Naive thymus-derived CD8-positive, alpha-beta T cell (primary cell): ENCODE measurements at regions not wholly inside any gene's neighbourhood (a gene's known extent, or its start where the extent isn't known, plus 50 kb on each side); places are given as distances from the start of the nearest gene placed in this dataset.

Experiments
- ATAC-seq, 2 donors: fragments of 150-1000 bp; cut with Tn5 transposase in 1 of 2; sonication (Bioruptor Pico), chemical (Tn5 transposase) in 1 of 2; 1 replicate in 1 of 2; 2 replicates in 1 of 2; pipeline ENCODE4 v1.10.0; 2021; ENCODE audit warnings: mild to moderate bottlenecking in 2 of 2, moderate library complexity in 2 of 2
- POLR2A ChIA-PET: fragments of 350-600 bp; sonication (Branson Sonifier 250); formaldehyde crosslinking; loops from one replicate; lab custom pipeline; 2021; ENCODE audit warnings: antibody characterized with exemption; lab: Charles Lee
- DNase-seq, 10 donors: peaks; one replicate each; pipeline versions ENCODE4 v3.0.0 to v3.0.0-alpha.2; 2020 to 2022
- H3K27ac Mint-ChIP-seq, 10 donors: one replicate each; pipeline ENCODE4 v1.8.0; 2020 to 2022; ENCODE audit warnings: mild to moderate bottlenecking in 10 of 10, mixed read lengths in 10 of 10, moderate library complexity in 4 of 10, inconsistent platforms in 1 of 10
- H3K27me3 Mint-ChIP-seq, 5 donors: one replicate each; pipeline ENCODE4 v1.8.0; 2021 to 2022; ENCODE audit warnings: mixed read lengths in 5 of 5
- H3K36me3 Mint-ChIP-seq, 3 donors: one replicate each; pipeline ENCODE4 v1.8.0; 2020 to 2022; ENCODE audit warnings: mixed read lengths in 3 of 3, mild to moderate bottlenecking in 2 of 3, inconsistent platforms in 1 of 3
- H3K4me1 Mint-ChIP-seq, 4 donors: one replicate each; pipeline ENCODE4 v1.8.0; 2021 to 2022; ENCODE audit warnings: mixed read lengths in 4 of 4
- H3K4me3 Mint-ChIP-seq, 10 donors: one replicate each; pipeline ENCODE4 v1.8.0; 2020 to 2022; ENCODE audit warnings: mild to moderate bottlenecking in 10 of 10, mixed read lengths in 10 of 10, moderate library complexity in 6 of 10, inconsistent platforms in 1 of 10
- H3K9me3 Mint-ChIP-seq, 9 donors: one replicate each; pipeline ENCODE4 v1.8.0; 2020 to 2022; ENCODE audit warnings: mixed read lengths in 9 of 9, mild to moderate bottlenecking in 3 of 9, inconsistent platforms in 1 of 9, moderate library complexity in 1 of 9

DNA sequence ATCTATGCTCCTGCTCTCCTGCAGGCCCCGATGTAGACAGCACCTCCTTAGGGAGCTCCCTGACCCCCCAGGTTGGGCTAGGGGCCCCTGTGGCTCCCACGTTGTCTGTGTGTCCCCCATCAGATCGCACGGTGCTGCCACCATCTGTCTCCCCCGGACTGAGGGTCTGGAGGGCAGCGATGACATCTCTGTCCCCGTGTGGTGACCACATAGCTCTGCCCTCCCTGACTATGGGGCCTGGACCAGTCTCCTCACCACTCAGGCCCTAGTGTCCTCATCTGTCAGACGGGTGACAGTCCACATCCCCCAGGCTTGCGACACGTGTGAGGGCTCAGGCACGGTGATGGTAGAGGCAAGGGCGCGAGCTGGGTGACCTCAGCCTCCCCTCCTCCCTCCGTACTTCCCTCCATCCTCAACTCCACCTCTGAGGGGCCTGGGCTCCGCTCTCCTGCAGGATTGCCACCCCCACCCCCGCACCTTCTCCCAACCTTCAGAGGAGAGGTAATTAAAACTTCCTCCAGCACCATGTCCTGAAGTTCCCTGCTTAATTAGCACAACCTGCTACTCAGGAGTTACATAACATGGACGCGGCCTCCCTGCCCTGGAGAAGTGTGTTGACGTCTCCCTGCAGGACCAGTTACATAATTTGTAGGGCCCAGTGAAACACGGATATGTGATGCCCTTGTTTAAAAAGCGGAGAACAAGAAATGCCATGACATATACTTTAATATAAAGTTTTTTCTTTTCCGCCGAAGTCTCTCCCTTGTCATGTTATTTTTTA, 288.2 kb downstream of the PTPRU start:
- no peak overlapping the region for H3K4me3 Mint-ChIP-seq
- ATAC-seq (no peak), DNase-seq (peak in 1 of 10 donors; percentile 13)
- peaks cover 0 to 18% (median 12%) of the 10 kb centered on the region in 9 donors for H3K9me3 Mint-ChIP-seq
- no peak overlapping the region for H3K27ac Mint-ChIP-seq
- POLR2A ChIA-PET, result no interaction called here
- H3K27me3 Mint-ChIP-seq, result peaks cover 18 to 69% (median 37%) of the 10 kb centered on the region in 5 donors
- peaks cover 0 to 6% (median 0%) of the 10 kb centered on the region in 4 donors for H3K4me1 Mint-ChIP-seq
- H3K36me3 Mint-ChIP-seq, result peaks cover 0 to 10% (median 2%) of the 10 kb centered on the region in 3 donors

DNA sequence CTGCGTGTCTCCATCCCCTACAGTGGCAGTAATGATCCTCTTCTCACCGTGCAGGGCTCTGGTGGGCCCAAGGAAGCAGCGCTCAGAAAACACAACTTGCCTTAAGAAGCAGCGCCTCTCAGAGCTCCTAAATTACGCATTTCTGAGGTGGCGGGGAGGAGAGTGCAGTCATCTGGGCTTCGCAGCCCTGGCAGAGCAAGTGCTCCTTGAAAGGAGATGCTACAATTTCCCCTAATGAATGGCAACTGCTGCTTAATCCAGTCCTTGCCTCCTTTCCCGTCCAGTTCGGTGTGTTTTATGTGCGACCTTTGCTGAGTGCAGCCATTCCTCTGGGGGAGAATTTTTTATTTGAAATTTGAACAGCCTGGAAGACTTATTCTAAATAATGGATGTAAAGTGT, 287.3 kb downstream of the PTPRU start:
- Mint-ChIP-seq H3K9me3 (peaks cover 0 to 12% (median 3%) of the 10 kb centered on the region in 9 donors), H3K27ac (no peak overlapping the region), H3K36me3 (peaks cover 0 to 1% (median 0%) of the 10 kb centered on the region in 3 donors), H3K4me3 (no peak overlapping the region), H3K4me1 (peaks cover 0 to 6% (median 0%) of the 10 kb centered on the region in 4 donors), H3K27me3 (peaks cover 13 to 76% (median 38%) of the 10 kb centered on the region in 5 donors)
- DNase-seq (peak in 1 of 10 donors; percentile 12), ATAC-seq (no peak)
- POLR2A ChIA-PET, result no interaction called here

DNA sequence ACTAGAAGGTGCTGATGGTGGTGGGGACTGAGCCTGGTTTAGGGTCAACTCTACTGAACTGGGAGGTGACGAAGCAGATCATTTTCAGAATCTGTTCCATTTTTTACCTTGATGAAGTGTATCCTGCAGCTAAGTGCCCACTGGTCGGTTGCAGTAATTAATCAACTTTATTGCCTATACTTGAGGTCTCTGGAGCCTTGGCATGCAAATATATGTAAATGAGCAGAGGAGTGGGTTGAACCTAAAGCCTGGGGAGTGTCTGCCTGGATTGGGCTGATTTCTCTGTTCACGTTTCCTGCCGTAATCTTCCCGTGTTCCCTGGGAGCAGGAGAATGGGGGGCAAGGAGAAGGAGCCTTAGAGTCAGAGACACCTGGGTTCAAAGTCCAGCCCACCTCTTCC, 286.8 kb downstream of the PTPRU start:
- no peak overlapping the region for H3K4me3 Mint-ChIP-seq
- H3K27me3 Mint-ChIP-seq, result peaks cover 15 to 80% (median 40%) of the 10 kb centered on the region in 5 donors
- ATAC-seq (no peak), DNase-seq (no peak)
- H3K4me1 Mint-ChIP-seq, result peaks cover 0 to 6% (median 0%) of the 10 kb centered on the region in 4 donors
- no peaks in the 10 kb centered on the region for H3K36me3 Mint-ChIP-seq
- H3K9me3 Mint-ChIP-seq, result peaks cover 0 to 9% (median 0%) of the 10 kb centered on the region in 9 donors
- no peak overlapping the region for H3K27ac Mint-ChIP-seq
- POLR2A ChIA-PET, result no interaction called here

DNA sequence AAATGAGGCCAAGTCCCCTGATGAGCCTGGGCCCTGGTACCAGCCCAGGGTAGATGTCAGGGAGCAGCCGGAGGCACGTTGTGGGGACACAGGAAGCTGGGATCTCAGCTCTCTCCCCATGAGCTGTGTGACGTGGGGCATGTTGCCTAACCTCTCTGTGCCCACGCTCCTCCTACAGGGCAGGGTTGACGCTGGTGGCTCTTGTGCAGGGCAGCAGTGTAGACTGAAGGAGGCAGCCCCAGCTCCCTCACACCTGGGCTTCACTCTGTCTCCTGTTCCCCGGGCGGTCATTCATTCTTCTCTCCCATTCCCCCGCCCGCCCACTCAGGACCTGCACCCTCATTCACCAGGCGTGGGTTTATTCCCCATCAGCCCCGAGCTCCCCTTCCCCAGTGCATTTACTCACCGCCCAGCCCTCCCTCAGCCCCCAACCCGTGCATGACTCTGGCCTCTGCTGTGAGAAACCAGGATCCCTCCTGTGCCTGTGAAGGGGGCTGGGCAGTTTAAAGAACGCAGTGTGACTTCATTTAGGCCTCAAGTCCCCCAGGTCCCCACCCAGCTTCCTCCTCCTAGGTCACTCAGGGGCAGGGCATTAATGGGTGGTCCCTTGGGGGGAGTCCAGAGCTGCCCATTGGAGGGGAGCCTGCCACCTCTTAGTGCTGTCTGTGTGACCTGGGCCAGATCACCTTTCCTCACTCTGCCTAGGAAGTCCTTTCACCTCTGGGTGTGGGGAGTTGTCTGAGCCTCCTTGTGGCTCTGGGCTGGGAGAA, 285.7 kb downstream of the PTPRU start:
- no peak for ATAC-seq
- H3K4me1 Mint-ChIP-seq, result peaks cover 0 to 6% (median 0%) of the 10 kb centered on the region in 4 donors
- peaks cover 15 to 85% (median 43%) of the 10 kb centered on the region in 5 donors for H3K27me3 Mint-ChIP-seq
- POLR2A ChIA-PET, result no interaction called here
- no peak overlapping the region for H3K4me3 Mint-ChIP-seq
- no peak overlapping the region for H3K27ac Mint-ChIP-seq
- H3K9me3 Mint-ChIP-seq, result peaks cover 0 to 3% (median 0%) of the 10 kb centered on the region in 9 donors
- no peaks in the 10 kb centered on the region for H3K36me3 Mint-ChIP-seq
- DNase-seq, result peak in 1 of 10 donors; percentile 3

DNA sequence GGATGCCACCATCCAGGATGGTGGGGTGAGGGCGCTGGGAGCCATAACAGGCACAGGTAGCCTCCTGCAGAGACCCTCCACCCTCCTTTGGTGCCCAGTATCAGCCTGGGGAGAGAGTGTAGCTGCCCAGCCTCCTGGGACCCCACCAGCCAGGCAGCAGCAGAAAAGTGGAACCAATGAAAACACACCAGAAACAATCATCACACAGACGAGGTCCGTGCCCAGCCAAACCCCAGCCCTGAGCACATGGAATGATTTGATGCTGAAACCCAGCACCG, 285.1 kb downstream of the PTPRU start:
- H3K4me3 Mint-ChIP-seq, result no peak overlapping the region
- ATAC-seq (no peak), DNase-seq (peak in 1 of 10 donors; percentile 5)
- H3K27ac Mint-ChIP-seq, result no peak overlapping the region
- peaks cover 13 to 85% (median 40%) of the 10 kb centered on the region in 5 donors for H3K27me3 Mint-ChIP-seq
- POLR2A ChIA-PET, result no interaction called here
- H3K9me3 Mint-ChIP-seq, result peaks cover 0 to 2% (median 0%) of the 10 kb centered on the region in 9 donors
- H3K36me3 Mint-ChIP-seq, result no peaks in the 10 kb centered on the region
- peaks cover 0 to 4% (median 0%) of the 10 kb centered on the region in 4 donors for H3K4me1 Mint-ChIP-seq

DNA sequence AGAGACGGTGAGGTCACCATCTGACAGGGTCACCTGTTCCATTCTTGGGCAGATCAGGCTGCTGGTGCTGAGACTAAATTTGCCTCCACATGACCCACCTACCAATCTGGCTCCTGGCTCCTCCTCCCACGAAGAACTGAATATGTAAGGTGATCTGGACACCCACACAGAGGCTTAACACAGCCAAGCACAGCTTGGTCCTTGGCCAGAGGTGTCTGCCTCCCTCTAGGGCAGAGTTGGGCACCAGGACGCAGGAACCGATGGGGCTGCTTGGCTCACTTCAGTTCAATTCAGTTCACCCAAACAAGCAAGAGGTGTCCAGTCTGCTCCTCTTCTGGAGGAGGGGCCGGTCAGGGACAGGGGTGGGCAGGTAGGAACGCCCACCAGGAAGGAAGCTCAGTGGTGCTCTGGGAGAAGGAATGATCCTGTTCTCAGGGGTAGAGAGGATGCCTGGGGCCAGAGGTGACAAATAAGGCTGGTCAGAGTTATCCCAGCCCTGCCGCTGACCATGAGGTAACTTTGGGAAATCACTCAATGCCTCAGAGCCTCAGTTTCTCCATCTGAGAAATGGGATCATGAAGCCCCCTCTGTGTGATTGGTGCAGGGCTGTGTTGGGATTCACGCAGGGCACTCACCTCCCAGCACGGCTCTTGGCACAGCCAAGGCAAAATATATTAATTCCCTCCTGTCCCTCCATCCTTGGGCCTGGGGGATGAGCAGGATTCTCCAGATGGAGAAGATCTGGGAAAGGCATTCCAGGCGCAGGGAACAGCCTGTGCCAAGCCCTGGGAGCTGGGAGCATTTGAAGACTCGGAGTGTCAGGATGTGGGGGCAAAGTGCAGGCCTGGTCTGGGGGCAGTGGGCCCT, 284.5 kb downstream of the PTPRU start:
- Mint-ChIP-seq H3K36me3 (no peaks in the 10 kb centered on the region), H3K27ac (peak overlapping the region in 1 of 10 donors; percentile 29), H3K4me1 (peaks cover 0 to 1% (median 0%) of the 10 kb centered on the region in 4 donors), H3K27me3 (peaks cover 10 to 84% (median 36%) of the 10 kb centered on the region in 5 donors), H3K9me3 (peaks cover 0 to 2% (median 0%) of the 10 kb centered on the region in 9 donors), H3K4me3 (no peak overlapping the region)
- POLR2A ChIA-PET, result no interaction called here
- DNase-seq (peak in 1 of 10 donors; percentile 7), ATAC-seq (no peak)

DNA sequence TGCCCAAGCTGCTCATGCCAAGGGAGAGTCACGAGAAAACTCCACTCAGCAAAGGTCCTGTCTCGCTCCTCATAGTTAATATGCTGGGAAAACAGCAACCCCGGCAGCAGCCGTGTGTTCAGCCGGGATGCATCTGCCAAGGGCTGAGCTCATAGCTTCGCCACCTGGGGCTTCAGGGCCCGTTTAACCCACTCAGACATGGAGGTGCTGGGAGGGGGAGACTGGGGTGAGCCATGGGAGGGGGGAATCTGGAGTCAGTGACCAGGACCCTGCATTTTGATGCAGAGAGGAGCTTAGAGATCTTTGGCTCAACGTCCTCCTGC, 283.4 kb downstream of the PTPRU start:
- Mint-ChIP-seq H3K4me3 (no peak overlapping the region), H3K27me3 (peaks cover 7 to 74% (median 33%) of the 10 kb centered on the region in 5 donors), H3K9me3 (peaks cover 0 to under 1% (median 0%) of the 10 kb centered on the region in 9 donors), H3K4me1 (peaks cover 0 to 1% (median 0%) of the 10 kb centered on the region in 4 donors), H3K27ac (no peak overlapping the region), H3K36me3 (no peaks in the 10 kb centered on the region)
- ATAC-seq (no peak), DNase-seq (no peak)
- POLR2A ChIA-PET, result no interaction called here

DNA sequence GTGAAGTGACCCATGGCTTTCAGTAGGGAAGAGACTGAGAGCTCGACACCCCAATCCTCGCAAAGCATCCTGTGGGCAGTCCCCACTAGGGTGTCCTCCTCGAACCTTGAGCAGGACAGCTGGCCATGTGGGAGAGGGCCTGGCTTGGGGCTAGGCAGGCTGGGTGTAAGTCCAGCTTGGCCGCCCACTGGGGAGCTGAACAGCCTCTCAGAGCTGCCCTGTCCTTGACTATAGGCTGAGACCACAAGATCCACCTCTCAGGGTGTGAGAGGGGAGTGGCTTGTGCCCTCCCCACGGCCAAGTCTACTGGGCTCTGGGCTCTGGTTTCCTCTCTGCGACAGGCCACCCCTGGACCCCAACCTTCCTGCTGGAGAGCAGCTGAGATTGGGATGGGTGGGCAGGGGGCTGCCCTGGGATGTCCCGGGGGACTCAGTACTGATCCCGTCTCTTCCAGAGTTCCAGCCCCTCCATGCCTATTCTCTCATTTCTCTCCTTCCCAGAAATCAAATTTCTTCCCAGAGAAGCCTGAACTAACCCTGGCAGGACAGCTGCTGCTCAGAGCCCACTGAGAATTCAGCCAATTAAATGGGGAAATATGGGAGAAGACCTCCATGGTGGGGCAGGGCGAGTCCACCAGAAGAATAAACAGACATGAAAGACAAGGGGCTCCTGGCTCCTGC, 282.9 kb downstream of the PTPRU start:
- H3K4me3 Mint-ChIP-seq, result no peak overlapping the region
- peak in 1 of 10 donors; percentile 10 for DNase-seq
- peaks cover 0 to 1% (median 0%) of the 10 kb centered on the region in 4 donors for H3K4me1 Mint-ChIP-seq
- no peaks in the 10 kb centered on the region for H3K36me3 Mint-ChIP-seq
- peaks cover 0 to 4% (median 0%) of the 10 kb centered on the region in 9 donors for H3K9me3 Mint-ChIP-seq
- no peak for ATAC-seq
- no peak overlapping the region for H3K27ac Mint-ChIP-seq
- H3K27me3 Mint-ChIP-seq, result peaks cover 10 to 69% (median 33%) of the 10 kb centered on the region in 5 donors
- POLR2A ChIA-PET, result no interaction called here

DNA sequence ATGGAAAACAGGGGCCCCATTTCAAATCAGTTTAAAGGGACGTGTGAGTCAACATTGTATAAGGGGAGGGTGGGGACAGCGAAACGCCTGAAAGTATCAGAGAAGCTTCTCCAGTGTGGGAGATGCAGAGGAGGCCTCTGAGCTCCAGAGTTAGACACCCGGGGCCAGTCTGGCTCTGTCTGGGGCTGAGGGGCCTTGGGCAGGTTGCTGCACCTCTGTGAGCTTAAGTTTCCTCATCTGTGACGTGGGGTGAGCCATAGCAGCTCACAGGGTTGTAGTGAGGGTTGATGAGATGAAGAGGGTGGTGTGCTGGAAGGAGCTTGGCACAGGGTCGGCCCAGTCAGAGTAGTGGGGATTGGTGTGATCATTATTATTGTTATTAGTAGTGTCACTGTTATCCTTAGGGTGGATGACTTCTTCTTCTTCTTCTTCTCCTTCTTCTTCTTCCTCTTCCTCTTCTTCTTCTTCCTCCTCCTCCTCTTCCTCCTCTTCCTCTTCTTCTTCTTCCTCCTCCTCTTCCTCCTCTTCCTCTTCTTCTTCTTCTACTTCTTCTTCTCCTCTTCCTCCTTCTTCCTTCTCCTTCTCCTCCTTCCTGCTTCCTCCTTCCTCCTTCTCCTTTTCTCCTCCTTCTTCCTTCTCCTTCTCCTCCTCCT, 282.0 kb downstream of the PTPRU start:
- POLR2A ChIA-PET, result no interaction called here
- ATAC-seq (no peak), DNase-seq (peak in 1 of 10 donors; percentile 7)
- Mint-ChIP-seq H3K4me3 (no peak overlapping the region), H3K9me3 (peaks cover 0 to 4% (median 0%) of the 10 kb centered on the region in 9 donors), H3K4me1 (no peaks in the 10 kb centered on the region), H3K36me3 (no peaks in the 10 kb centered on the region), H3K27me3 (peaks cover 10 to 59% (median 33%) of the 10 kb centered on the region in 5 donors), H3K27ac (no peak overlapping the region)

DNA sequence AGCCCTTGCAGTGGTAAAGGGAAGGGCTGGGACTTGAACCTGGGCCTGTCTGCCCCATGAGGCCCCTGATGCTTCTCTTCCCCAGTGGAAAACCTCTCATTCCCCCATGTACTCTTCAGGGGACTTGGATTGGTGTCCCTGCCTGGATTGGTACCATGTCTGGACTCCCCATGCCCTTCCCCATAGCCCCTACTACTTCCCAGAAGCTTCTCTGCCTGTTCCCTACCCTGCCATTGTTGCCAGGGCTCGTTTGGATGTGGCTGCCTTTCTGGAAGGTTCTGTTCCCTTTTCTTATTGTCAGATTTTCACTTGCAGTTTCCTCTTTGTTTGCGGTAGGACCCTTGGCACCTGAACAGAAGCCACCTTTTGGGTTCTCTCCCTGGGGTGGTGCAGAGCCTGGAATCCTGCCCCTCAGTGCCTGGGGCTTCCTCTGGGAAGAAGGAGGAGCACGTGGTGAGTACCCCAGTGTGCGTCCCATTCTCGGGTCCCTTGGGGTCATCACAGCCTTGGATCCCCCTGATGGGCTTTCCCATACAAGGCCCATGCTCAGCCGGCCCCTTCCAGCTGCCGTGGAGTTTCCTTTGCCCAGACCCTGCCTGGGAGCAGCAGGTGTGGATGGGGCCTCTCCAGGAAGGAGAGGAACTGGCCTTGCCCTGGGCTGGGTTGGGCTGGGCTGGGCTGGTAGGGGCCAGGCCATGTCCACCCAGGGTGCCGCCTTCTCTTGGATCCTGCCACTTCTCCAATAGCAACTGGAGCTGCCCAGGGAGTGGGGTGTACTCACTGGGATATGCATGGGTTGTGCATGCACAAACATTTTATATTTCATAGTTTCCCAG, 281.1 kb downstream of the PTPRU start:
- peak in 1 of 10 donors; percentile 15 for DNase-seq
- POLR2A ChIA-PET, result no interaction called here
- Mint-ChIP-seq H3K9me3 (peaks cover 0 to 4% (median 0%) of the 10 kb centered on the region in 9 donors), H3K4me3 (no peak overlapping the region), H3K27ac (no peak overlapping the region), H3K27me3 (peaks cover 10 to 51% (median 33%) of the 10 kb centered on the region in 5 donors), H3K4me1 (no peaks in the 10 kb centered on the region), H3K36me3 (no peaks in the 10 kb centered on the region)
- ATAC-seq, result no peak
